Neural cell (in vitro differentiated cells): ENCODE measurements at regions not wholly inside any gene's neighbourhood (a gene's known extent, or its start where the extent isn't known, plus 50 kb on each side); places are given as distances from the start of the nearest gene placed in this dataset.
A peak's percentile ranks its signal among the peaks of the same experiment; 100 is the strongest.

Source experiments
- H2AFZ ChIP-seq: fragments of 200-600, 300-800 bp; sonication (generic), shearing (Covaris generic); 2 replicates; pipeline ENCODE4 v1.6.0; 2014; ENCODE audit warnings: low read depth, mild to moderate bottlenecking, antibody characterized with exemption, low read length, moderate library complexity
- H3F3A ChIP-seq: fragments of 200-600 bp; shearing (Covaris generic); 2 replicates; pipeline ENCODE4 v1.6.1; 2016; ENCODE audit warnings: mild to moderate bottlenecking, moderate library complexity, mixed read lengths, antibody characterized with exemption, low read length; ENCODE audit not compliant: insufficient read depth, poor library complexity, severe bottlenecking
- H3K27ac ChIP-seq: fragments of 200-600, 300-800 bp; sonication (generic), shearing (Covaris generic); 2 replicates; pipeline ENCODE4 v1.5.1; 2014; ENCODE audit warnings: mild to moderate bottlenecking, low read length, moderate library complexity
- H3K27me3 ChIP-seq: fragments of 300-800, 200-600 bp; sonication (generic), shearing (Covaris generic); 2 replicates; pipeline ENCODE4 v1.6.0; 2014; ENCODE audit warnings: mild to moderate bottlenecking, low read depth, low read length, moderate library complexity; ENCODE audit not compliant: insufficient read depth
- H3K36me3 ChIP-seq: fragments of 300-800, 200-600 bp; sonication (generic), shearing (Covaris generic); 2 replicates; pipeline ENCODE4 v1.5.1; 2014; ENCODE audit warnings: mild to moderate bottlenecking, antibody characterized with exemption, low read length, moderate library complexity; ENCODE audit not compliant: insufficient read depth
- H3K4me2 ChIP-seq: fragments of 300-800, 200-600 bp; sonication (generic), shearing (Covaris generic); 2 replicates; pipeline ENCODE4 v1.6.0; 2014; ENCODE audit warnings: mild to moderate bottlenecking, low read length
- H3K4me3 ChIP-seq: fragments of 300-800, 200-600 bp; sonication (generic), shearing (Covaris generic); 2 replicates; pipeline ENCODE4 v1.5.1; 2014; ENCODE audit warnings: mild to moderate bottlenecking, low read length, moderate library complexity
- H3K79me2 ChIP-seq: fragments of 200-600 bp; shearing (Covaris generic); replicated peaks from 2 replicates; pipeline ENCODE4 v1.6.0; 2014; ENCODE audit warnings: mild to moderate bottlenecking, low read length, moderate library complexity; ENCODE audit not compliant: insufficient read depth
- H3K9ac ChIP-seq: fragments of 300-800, 200-600 bp; sonication (generic), shearing (Covaris generic); 2 replicates; pipeline ENCODE4 v1.6.1; 2016; ENCODE audit warnings: mild to moderate bottlenecking, low read length, mixed read lengths
- H3K9me2 ChIP-seq: fragments of 200-600 bp; shearing (Covaris generic); 2 replicates; pipeline ENCODE4 v1.6.1; 2016; ENCODE audit warnings: mild to moderate bottlenecking, low read length, mixed read lengths; ENCODE audit not compliant: insufficient read depth
- H3K9me3 ChIP-seq: fragments of 200-600, 300-800 bp; sonication (generic), shearing (Covaris generic); 2 replicates; pipeline ENCODE4 v1.6.1; 2016; ENCODE audit warnings: mild to moderate bottlenecking, mixed run types, low read length, moderate library complexity, mixed read lengths
- H4K20me1 ChIP-seq: fragments of 200-600 bp; shearing (Covaris generic); 2 replicates; pipeline ENCODE4 v1.6.1; 2016; ENCODE audit warnings: mild to moderate bottlenecking, mixed run types; ENCODE audit not compliant: insufficient read depth
- EP300 ChIP-seq: fragments of 450-650 bp; conservative IDR thresholded peaks from 2 replicates; pipeline ENCODE4 v1.6.1; 2014; ENCODE audit warnings: antibody characterized with exemption, mild to moderate bottlenecking, moderate library complexity; ENCODE audit not compliant: poor library complexity, severe bottlenecking
- EZH2 ChIP-seq: fragments of 200-600, 300-800 bp; shearing (Covaris generic), sonication (generic); IDR thresholded peaks from 2 replicates; pipeline ENCODE4 v1.6.1; 2014; ENCODE audit warnings: antibody characterized with exemption, low read length, borderline replicate concordance, mild to moderate bottlenecking; ENCODE audit not compliant: insufficient read depth, poor library complexity, severe bottlenecking
- MXI1 ChIP-seq: fragments of 450-650 bp; conservative IDR thresholded peaks from 2 replicates; pipeline ENCODE4 v1.6.1; 2014; ENCODE audit warnings: antibody characterized with exemption, mild to moderate bottlenecking; ENCODE audit not compliant: poor library complexity, severe bottlenecking
- POLR2AphosphoS5 ChIP-seq: IDR thresholded peaks from 2 replicates; pipeline ENCODE4 v1.6.1; 2012
- RAD21 ChIP-seq: fragments of 450-650 bp; conservative IDR thresholded peaks from 2 replicates; pipeline ENCODE4 v1.6.1; 2014; ENCODE audit warnings: antibody characterized with exemption, mild to moderate bottlenecking, moderate library complexity
- REST ChIP-seq: IDR thresholded peaks from 2 replicates; pipeline ENCODE4 v1.6.1; 2012; ENCODE audit warnings: borderline replicate concordance
- SMC3 ChIP-seq: fragments of 450-650 bp; conservative IDR thresholded peaks from 2 replicates; pipeline ENCODE4 v1.6.1; 2014; ENCODE audit warnings: antibody characterized with exemption, mild to moderate bottlenecking, moderate library complexity; ENCODE audit not compliant: poor library complexity
- TAF1 ChIP-seq: IDR thresholded peaks from 2 replicates; pipeline ENCODE4 v1.6.1; 2012; ENCODE audit warnings: low read depth
- TF ChIP-seq, protein P1 (sequence below): fragments of 450-650 bp; IDR thresholded peaks from 2 replicates; pipeline ENCODE4 v1.5.1; 2014; ENCODE audit warnings: antibody characterized with exemption, mild to moderate bottlenecking, moderate library complexity; ENCODE audit not compliant: poor library complexity, severe bottlenecking

GRCh38 chr3:151976211-151977050 is 103.0 kb downstream of the SUCNR1 start:
- H2AFZ ChIP-seq: no peak overlapping the region
- H3K4me3 ChIP-seq: no peak overlapping the region
- no peak overlapping the region for H3K4me2 ChIP-seq
- no peaks in the 10 kb centered on the region for H3K9me2 ChIP-seq
- no peaks in the 10 kb centered on the region for H3K36me3 ChIP-seq
- TF ChIP-seq REST (no peak), TAF1 (no peak), POLR2AphosphoS5 (no peak), SMC3 (no peak), RAD21 (no peak), EZH2 (no peak), EP300 (no peak), MXI1 (no peak)
- TF ChIP-seq, protein P1, sequence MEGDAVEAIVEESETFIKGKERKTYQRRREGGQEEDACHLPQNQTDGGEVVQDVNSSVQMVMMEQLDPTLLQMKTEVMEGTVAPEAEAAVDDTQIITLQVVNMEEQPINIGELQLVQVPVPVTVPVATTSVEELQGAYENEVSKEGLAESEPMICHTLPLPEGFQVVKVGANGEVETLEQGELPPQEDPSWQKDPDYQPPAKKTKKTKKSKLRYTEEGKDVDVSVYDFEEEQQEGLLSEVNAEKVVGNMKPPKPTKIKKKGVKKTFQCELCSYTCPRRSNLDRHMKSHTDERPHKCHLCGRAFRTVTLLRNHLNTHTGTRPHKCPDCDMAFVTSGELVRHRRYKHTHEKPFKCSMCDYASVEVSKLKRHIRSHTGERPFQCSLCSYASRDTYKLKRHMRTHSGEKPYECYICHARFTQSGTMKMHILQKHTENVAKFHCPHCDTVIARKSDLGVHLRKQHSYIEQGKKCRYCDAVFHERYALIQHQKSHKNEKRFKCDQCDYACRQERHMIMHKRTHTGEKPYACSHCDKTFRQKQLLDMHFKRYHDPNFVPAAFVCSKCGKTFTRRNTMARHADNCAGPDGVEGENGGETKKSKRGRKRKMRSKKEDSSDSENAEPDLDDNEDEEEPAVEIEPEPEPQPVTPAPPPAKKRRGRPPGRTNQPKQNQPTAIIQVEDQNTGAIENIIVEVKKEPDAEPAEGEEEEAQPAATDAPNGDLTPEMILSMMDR: no peak
- H3K9me3 ChIP-seq: no peaks in the 10 kb centered on the region
- H3K27ac ChIP-seq: no peak overlapping the region
- no peaks in the 10 kb centered on the region for H3K27me3 ChIP-seq
- H4K20me1 ChIP-seq: no peaks in the 10 kb centered on the region
- H3F3A ChIP-seq: no peaks in the 10 kb centered on the region
- H3K9ac ChIP-seq: no peak overlapping the region
- H3K79me2 ChIP-seq: no peaks in the 10 kb centered on the region

GRCh38 chr3:151979906-151980305 is 106.5 kb downstream of the SUCNR1 start:
- H3K36me3 ChIP-seq: no peaks in the 10 kb centered on the region
- H3K4me2 ChIP-seq: no peak overlapping the region
- no peaks in the 10 kb centered on the region for H3F3A ChIP-seq
- no peak overlapping the region for H2AFZ ChIP-seq
- H3K27me3 ChIP-seq: no peaks in the 10 kb centered on the region
- H3K9me3 ChIP-seq: no peaks in the 10 kb centered on the region
- no peaks in the 10 kb centered on the region for H3K9me2 ChIP-seq
- H3K9ac ChIP-seq: no peak overlapping the region
- TF ChIP-seq, protein P1: no peak
- TF ChIP-seq MXI1 (no peak), POLR2AphosphoS5 (no peak), REST (no peak), EP300 (no peak), SMC3 (no peak)
- no peaks in the 10 kb centered on the region for H4K20me1 ChIP-seq
- no peaks in the 10 kb centered on the region for H3K79me2 ChIP-seq
- no peak overlapping the region for H3K4me3 ChIP-seq
- H3K27ac ChIP-seq: peak overlapping the region; percentile 62
